ENCODE measurements at regions not wholly inside any gene's neighbourhood (a gene's known extent, or its start where the extent isn't known, plus 50 kb on each side); places are given as distances from the start of the nearest gene placed in this dataset.

DNA sequence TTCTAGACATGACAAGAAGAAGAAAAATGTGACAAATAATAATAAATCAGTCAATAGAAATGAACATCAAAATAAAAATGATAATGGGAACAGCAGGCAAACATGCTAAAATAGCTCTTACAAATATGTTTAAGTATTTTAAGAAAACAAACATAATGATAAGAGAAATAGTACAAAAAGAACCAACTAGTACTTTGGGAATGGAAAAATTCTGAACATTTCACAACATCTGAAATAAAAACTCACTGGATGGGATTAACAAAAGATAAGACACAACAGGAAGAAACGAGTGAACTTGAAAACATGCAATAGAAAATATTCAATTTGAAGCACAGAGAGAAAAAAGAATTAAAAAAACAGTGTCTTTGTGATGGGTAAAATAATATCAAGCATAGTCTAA is 115.2 kb upstream of the TSPAN2 start:
- DNase-seq (ENCODE audit: low spot score) (no peak), FAIRE-seq (peak; percentile 42)

DNA sequence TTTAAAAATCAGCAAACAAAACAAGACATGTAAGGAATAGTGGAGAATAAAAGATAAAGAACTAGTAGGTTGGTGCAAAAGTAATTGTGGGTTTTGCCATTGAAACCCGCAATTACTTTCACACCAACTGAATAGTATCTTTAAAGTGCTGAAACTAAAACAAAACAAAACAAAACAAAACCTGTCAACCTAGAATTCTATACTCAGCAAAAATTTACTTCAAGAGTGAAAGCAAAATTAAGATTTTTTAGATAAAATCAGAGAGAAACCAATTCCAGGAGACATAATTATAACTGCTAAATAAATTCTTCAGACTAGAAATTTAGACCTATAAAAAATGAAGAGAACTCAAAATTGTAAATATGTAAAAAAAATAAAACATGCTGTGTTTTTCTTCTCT is 114.0 kb upstream of the TSPAN2 start:
- peak; percentile 53 for FAIRE-seq
- no peak for DNase-seq (ENCODE audit: low spot score)

DNA sequence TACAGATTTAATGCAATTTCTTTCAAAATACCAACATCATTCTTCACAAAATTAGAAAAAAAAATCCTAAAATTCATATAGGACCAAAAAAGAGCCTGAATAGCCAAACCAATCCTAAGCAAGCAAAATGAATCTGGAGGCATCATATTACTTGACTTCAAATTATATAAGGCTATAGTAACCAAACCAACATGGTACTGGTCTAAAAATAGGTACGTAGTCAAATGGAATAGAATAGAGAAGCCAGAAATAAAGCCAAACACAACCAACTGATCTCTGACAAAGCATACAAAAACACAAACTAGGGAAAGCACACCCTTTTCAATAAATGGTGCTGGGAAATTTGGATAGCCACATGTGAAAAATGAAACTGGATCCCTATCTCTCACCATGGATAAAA is 112.3 kb upstream of the TSPAN2 start:
- FAIRE-seq = no peak
- DNase-seq (ENCODE audit: low spot score) = no peak

DNA sequence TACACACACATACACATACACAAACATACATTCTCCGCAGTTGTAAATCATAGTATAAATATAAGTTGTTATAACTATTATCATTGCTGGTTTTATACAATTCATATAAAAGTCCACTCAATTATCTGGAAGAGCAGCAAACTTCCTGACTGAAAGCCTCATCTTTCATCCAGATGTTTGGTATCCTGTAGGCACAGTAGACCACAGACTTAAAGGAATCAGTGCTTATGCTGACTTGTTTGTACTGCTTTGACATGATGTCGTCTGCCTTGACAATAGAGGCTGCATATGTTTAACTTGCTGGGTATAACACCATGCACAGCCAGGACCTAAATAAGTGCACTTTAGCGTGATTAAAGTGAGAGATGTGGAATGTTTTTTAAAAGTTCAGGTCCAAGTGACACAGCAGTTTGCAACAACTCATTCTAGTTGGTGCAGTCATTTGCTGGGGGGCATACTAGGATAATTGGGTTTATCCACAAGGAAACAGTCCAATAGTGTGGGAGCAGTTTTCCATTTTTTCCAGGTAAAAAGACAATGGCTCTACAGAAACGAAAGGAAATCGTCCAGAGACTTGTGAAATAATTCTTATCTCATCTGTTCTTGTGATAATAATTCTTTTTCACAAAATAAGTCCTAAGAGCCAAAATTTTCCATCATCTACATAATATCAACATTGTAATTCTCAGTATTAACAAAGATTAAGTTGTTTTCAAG is 110.3 kb upstream of the TSPAN2 start:
- FAIRE-seq = no peak

DNA sequence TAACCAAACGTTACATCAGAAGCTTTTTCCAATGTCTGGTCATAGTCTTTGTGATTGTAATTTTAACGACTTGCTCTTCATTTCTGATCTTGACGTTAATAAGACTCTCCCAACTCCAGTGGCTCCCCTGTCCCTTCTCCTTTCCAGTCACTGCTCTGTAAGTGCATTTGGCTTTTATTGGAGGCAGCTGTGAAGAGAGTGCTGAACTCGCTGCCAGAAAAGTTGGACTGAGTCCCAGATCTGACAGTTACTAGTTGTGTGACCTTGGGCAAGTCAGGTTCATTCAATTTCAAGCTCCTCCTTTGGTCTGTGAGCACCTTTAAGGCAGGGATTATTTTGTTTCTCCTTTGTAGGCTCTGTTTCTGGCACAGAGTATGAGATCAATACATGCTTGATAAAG is 109.6 kb upstream of the TSPAN2 start:
- FAIRE-seq (peak; percentile 65), DNase-seq (ENCODE audit: low spot score) (no peak)

More for the DNA sequence above, 110.3 kb upstream of the TSPAN2 start:
- no peak for DNase-seq (ENCODE audit: low spot score)

DNA sequence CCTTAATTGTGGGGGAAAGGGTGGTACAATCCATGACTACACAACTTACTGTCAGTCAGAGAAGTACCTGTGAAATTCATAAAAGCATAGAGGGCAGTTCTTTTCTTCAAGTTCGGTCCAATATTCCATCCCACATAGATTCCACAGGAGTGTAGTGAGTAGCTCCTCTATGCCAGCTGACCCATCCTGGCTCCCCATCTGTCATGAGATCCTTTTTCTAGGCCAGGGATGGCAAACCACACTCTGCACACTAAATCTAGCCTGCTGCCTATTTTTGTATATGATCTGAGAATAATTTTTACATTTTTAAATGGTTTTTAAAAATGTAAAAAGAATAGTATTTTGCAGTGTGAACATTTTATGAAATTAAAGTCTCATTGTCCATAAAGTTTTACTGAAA is 107.0 kb upstream of the TSPAN2 start:
- no peak for DNase-seq (ENCODE audit: low spot score)
- FAIRE-seq = no peak

DNA sequence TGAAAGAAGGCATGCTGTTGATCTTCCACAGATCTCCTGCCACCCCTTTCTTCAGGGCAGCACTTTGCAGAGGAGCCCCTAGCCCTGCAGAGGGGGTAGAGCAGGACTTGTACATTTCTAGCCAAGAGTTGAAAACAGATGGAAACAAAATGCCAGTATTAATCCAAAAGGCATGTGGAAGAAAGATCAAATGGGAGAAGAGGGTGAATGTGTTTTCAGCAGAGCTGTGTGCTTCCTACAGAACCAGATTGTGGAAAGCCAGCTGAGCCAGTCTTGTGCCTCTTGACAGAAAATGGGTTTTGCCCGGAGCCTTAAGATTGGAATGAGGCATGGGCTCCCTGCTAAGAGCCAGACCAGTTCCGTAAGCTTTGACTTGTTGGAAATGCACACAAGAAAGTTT is 105.2 kb upstream of the TSPAN2 start:
- DNase-seq (ENCODE audit: low spot score) (no peak), FAIRE-seq (no peak)

DNA sequence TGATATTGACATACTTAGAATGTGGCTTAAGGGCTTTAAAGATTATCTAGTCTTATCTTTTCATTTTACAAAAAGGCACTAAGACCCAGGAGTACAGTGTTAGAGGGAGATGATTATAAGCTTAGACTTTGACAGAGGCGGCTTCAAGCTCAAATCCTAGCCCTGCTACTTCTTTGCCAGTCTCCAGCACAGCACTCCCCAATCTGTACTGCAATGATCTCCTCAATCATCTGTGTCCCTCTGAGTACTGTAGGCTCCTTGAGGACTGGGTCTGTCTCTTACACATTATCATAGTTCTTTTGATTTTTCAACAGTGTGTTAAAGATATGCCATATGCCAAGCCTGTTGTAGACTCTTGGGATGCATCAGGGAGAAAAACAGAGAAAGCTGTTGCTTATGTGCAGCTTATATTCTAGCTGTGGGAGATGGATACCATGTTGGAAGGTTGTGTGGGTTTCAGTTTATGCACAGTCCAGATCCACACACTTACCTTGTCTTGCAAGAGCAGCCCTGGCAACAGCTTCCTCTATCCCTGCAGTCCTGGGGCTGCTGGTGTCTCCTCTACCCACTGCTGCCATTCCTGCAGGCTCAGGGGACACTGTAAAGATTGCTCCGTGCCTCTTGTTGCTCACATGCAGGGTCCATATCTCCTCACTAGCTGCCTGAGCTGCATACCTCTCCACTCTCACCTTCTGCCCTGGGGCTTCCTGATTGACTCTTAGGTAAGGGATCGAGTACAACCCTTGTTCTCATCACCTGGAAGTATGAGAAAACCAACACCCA is 103.9 kb upstream of the TSPAN2 start:
- DNase-seq (ENCODE audit: low spot score) (no peak), FAIRE-seq (no peak)

DNA sequence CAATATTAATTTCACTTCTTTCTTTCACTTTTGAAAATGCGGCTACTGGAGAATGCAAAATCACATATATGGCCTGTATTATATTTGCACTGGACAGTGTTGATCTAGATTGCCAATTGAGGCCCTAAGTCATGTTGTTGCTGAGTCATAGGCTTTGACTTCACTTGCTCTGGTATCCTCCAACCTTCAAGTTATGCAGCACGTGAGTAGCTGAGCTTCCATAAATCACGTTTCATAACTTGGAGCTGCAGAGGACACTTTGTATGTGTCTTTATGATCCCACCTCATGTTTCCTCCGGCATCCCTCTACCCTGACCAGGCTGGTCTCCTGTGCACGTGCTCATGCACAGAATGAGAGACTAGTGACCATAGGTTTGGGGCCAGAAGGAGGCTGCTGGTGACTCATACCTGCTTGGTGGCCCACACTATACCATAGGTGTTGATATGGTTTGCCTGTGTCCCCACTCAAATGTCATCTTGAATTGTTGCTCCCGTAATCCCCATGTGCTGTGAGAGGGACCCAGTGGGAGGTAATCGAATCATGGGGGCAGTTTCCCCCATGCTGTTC is 103.0 kb upstream of the TSPAN2 start:
- FAIRE-seq (no peak), DNase-seq (ENCODE audit: low spot score) (no peak)

DNA sequence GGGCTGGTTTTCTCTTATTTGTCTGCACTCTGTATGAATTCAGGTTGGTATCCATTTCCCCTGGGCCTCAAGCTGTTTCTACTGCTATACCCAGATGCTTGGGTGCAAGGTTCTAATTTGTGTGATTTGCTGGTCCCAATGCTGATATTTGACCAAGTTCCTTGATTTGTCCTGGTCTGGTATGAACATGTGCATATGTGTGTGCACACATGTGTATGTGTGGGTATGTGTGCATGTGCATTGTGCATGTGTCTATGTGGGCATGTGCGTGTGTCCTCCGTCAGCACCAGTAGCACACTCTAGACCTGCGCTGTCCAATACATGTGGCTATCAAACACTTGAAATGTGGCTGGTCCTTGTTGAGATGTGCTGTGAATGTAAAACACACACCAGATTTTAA is 102.4 kb upstream of the TSPAN2 start:
- no peak for FAIRE-seq
- DNase-seq (ENCODE audit: low spot score) = no peak

DNA sequence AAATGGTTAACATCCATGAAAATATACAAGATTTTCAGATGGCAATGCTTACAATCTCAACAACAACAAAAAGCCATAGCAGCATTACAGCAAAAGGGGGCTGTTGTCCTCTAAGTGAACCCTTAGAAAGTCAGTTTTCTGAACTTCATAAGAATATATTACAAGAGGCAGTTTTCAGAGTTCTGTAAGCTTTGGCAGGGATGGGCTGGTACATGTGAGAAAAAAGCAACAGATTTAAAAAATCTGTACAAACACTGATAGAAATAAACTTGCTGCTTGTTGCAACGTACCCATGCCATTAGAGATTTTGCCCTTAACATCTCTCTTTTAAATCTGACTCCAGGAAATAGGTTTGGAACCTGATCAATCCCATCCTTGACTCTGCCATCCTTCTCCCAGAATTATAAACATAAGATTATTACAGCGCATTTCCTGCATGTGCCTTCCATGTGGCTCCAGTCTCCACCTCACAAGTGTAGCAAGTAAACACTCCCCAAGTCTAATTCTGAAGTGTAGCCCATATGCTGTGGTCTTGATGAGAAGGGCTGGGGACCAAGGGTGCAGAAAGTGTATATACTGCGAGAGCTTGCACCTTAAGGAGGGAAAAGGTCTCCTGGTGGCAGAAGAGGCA is 101.4 kb upstream of the TSPAN2 start:
- FAIRE-seq = no peak
- DNase-seq (ENCODE audit: low spot score) = no peak

DNA sequence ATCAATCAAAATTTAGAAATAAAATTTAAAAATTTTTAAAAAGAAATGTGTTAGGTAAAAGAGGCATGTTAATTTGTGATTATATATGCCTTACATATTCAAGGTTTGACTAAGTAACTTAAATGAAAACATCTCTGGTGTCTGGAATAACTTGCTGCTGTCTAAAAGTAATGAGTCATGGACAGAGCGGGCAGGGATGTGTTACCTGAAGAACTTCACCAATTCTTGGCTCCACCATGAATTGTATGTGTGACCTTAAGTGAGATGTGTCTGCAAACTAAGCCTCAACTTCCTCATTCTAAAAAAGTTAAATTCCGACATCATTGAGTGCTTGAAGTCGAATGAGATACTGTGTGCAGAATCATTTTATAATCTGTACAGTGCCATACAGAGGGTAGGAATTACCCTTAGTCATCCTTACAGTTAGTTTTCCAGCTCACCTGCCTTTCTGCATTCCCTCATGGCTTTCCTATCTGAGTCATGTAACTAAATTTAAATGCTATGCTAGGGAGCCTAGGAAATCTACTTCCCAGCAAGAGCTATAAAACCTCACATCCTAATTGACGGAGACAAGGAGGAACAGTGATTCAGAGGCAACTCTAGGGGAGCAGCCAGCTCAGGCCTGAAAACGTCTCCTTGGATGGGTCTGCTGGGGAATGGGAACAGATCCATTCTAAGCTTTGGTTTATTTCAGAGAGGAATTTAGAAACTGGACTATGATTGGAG is 100.7 kb upstream of the TSPAN2 start:
- FAIRE-seq (peak; percentile 98), DNase-seq (ENCODE audit: low spot score) (peak; percentile 99)

DNA sequence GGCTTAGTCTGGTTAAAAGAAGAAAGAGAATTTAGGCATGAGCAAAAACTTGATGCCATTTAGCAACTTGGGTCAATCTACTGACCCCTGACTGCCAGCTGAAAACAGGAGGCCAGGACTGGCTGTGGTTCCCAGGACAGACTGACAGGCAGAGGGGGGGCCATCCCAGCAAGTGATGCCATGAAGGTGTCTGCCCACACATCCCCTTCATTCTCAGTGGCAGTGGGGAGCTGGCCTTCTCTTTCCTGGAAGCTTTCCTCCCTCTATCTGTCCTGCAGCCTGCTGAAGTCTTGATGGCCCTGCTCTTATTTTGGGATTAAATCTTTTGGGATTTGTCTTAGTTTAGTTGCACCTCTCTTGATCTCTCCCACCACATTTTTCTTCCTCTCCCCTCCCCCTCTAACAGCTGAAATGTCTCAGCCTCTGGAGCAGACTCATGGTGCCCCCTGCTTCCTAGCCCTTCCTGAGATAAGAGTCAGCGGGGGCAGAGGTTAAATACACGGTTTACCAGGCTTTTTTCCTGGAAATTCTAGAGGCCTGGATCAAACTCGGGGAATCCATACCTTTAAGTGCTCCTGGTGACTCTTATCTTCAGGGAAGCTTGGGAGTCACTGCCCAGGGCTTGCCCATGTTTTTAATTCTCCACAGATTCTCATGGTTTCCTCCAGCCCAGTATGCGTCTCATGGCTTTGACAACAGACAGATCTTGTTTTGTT is 99.5 kb upstream of the TSPAN2 start:
- DNase-seq (ENCODE audit: low spot score) = peak; percentile 74

DNA sequence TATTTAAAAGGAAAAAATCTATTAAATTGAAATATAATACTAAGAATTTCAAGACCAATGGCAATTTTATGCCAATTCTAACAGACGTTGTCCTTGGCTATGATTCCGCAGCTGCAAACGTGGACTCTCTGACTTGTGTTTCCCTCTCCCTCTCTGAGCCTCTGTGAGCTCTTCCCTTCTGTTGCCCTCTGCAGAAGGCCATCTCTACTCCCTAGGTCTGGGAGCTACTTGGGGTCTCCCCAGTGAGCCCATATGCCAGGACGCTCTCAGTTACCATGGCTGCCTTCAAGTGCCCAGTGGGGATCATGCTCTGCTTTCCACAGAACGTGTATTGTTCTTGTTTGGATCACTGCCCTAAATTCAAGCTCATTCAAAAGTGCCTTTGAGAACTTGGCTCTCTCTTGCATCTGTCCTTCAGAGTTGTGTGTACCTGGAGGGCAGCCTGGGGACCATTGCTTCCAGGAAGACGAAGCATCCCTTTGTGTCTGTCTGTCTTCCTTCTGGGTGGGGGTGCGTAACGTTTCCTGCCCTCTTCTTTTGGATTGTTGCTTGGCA is 97.5 kb upstream of the TSPAN2 start:
- DNase-seq (ENCODE audit: low spot score) = no peak
- no peak for FAIRE-seq

More for the DNA sequence above, 99.5 kb upstream of the TSPAN2 start:
- FAIRE-seq = peak; percentile 54

DNA sequence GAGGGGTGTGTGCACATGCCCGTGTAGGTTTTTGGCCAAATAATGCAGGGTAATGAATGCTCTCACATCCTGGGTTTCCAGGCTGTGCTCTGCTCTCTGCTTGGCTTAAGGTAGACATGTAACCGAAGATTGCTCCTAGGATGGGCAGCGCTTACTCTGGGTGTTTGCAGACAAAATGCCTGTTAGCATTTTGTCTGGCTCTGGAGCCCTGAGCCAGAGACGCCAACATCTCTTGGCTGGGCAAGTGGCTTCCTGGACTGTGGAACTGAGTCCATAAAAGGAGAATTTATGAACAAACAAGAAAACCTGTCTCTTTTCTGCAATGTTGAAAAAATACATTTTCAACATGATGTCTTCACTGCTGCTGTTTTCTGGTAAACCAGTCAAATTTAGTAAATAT is 96.0 kb upstream of the TSPAN2 start:
- FAIRE-seq (no peak), DNase-seq (ENCODE audit: low spot score) (no peak)

DNA sequence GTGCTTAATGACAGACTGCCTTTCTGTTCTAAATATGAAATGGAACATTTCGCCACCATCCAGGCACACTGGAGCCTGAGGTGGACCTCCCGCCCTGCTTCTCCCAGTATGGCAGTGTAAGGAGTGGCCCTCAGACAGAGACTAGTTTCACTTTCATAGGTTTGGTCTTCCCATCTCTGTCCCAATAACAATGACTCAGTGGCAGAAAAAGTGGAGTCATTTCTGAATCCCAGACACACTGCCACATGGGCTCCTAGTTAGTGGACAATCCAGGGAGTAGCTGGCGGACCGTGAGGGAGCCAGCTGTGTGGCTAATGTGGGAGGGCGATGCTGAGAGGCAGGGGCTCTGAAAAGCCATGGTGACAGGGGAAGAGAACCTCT is 95.6 kb upstream of the TSPAN2 start:
- DNase-seq (ENCODE audit: low spot score) (peak; percentile 94), FAIRE-seq (peak; percentile 87)

DNA sequence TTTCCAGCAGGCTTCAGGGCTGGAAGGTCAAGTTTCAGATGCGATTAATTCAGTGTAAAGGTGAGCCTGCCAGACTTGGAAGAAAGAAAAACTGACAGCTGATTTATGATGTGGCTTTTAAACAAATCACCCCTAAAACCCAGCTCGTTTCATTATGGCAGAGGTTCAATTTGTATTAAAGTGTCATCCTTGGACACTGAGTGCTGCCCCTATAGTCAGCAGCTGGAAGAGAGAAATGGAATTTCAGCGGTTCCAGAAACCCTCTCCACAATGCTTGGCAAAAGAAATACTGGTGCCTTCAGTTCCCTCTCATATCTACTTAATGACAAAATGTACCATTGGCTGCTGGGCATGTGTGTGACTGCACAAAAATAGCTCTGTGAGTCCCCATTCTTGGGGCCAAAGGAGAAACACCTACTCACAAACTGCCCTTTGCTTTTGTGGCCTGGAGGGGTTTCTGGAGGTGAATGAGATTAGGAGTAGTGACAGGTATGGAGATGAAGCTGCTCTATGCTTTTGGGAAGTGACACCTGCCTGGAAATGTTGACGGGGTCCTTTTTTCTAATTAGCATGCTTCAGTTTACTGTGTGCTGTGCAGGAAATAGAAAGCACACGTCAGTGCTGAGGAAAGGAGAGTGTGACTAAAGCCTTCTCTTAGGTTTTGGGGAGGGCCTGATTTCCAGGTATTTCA is 95.1 kb upstream of the TSPAN2 start:
- FAIRE-seq = peak; percentile 79
- DNase-seq (ENCODE audit: low spot score) = peak; percentile 23

DNA sequence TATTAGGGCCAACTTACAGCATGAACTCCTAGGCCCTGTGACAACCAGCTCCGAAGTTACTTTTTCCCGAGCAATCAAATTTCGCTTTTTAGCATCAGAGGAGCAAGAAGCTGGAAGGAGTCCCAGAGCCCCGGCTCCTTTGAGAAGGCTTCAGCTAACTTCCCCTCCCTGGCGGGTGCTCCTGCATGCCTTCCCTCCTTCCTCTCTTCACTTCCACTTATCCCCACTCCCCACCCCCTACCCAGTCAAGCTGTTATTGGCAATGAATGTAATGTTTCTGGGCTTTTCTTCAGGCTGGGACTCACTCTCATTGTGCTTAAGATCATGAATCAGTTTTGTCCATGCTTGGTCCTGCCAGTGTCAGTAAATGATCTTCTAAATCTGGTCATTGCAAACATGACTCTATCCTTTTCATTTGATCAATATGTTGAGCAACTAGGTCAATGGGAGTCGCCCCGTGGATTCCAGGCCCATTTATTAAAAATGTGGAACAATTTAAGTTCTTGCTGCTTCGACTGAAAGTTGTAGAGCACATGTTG is 94.5 kb upstream of the TSPAN2 start:
- DNase-seq (ENCODE audit: low spot score) = no peak
- FAIRE-seq = no peak

DNA sequence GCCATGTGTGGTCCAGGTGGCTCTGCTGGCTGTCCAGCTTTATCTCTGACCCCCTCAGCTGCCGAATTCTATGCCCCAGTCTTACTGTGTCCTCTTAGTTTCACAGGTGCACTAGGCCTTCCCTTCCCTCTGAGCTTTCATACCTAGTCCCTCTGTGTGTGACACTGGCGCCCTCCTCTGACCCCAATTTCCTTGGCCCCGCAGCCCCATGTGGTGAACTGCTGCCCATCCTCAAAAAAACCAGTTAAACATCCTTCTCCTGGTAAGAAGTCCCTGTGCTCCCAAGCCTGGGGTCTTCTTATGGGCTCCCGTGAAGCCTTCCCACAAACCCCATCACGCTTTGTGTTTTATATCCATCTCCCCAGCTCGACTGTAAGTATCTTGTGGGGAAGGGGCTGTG is 93.9 kb upstream of the TSPAN2 start:
- DNase-seq (ENCODE audit: low spot score) (no peak), FAIRE-seq (no peak)
